HepG2 (cell line): ENCODE measurements at regions not wholly inside any gene's neighbourhood (a gene's known extent, or its start where the extent isn't known, plus 50 kb on each side); places are given as distances from the start of the nearest gene placed in this dataset.

Source experiments
- ATAC-seq: fragments of 200-7000 bp; cut with Tn5 transposase; 3 replicates; pipeline ENCODE4 v1.9.1; 2020; ENCODE audit warnings: mild to moderate bottlenecking, moderate library complexity
- BruUV-seq: library from RNA; stranded (reverse); fragments of 400-500 nt; replicated peaks from 2 replicates; lab custom pipeline; 2021; lab: Mats Ljungman, UMichigan
- CTCF ChIA-PET: fragments of 300-600 bp; formaldehyde crosslinking; extraction: SDS; loops from one replicate; lab custom pipeline; 2021; ENCODE audit warnings: low total read pairs, inconsistent platforms, low intra/inter-chr PET ratio; lab: Yijun Ruan, JAX
- POLR2A ChIA-PET: fragments of 350-600 bp; sonication (Branson Sonifier 250); formaldehyde crosslinking; loops from one replicate; lab custom pipeline; 2020; ENCODE audit warnings: antibody characterized with exemption, inconsistent platforms; lab: Yijun Ruan, JAX
- DNase-seq: peaks from one replicate; pipeline ENCODE4 v3.0.0-alpha.2; 2015; ENCODE audit warnings: low spot score
- FAIRE-seq: peaks from 3 replicates; lab custom pipeline; 2011; peaks lifted over from hg19 to GRCh38; lab: Jason Lieb, UNC
- H2AFZ ChIP-seq: one replicate; pipeline ENCODE4 v1.6.1; 2011; ENCODE audit warnings: low read length, inconsistent platforms
- H3K27ac ChIP-seq: fragments of 300-600 bp; 3 replicates; pipeline ENCODE4 v1.8.0; 2011; ENCODE audit warnings: mixed run types, mild to moderate bottlenecking, mixed read lengths, low read length, inconsistent platforms; ENCODE audit not compliant: insufficient read depth; ENCODE audit errors: extremely low read length
- H3K27me3 ChIP-seq, 2 experiments: fragments of 200-600 bp in 1 of 2; 2 replicates in 1 of 2; 3 replicates in 1 of 2; pipeline versions ENCODE4 v1.6.0 to v1.8.0; 2011; ENCODE audit warnings: low read length in 2 of 2, mild to moderate bottlenecking in 2 of 2, moderate library complexity in 2 of 2, inconsistent platforms in 1 of 2; ENCODE audit not compliant: insufficient read depth in 2 of 2, control insufficient read depth in 1 of 2
- H3K36me3 ChIP-seq, 2 experiments: fragments of 200-600 bp in 1 of 2; replicated peaks in 1 of 2; 2 replicates in 1 of 2; 3 replicates in 1 of 2; pipeline versions ENCODE4 v1.5.1 to v1.8.0; 2011; ENCODE audit warnings: low read length in 2 of 2, inconsistent platforms in 1 of 2; ENCODE audit not compliant: insufficient read depth in 2 of 2, control insufficient read depth in 1 of 2
- H3K4me1 ChIP-seq: 2 replicates; pipeline ENCODE4 v1.5.1; 2012; ENCODE audit warnings: low read length, inconsistent platforms; ENCODE audit not compliant: insufficient read depth
- H3K4me2 ChIP-seq: 2 replicates; pipeline ENCODE4 v1.6.0; 2011; ENCODE audit warnings: low read depth, low read length, inconsistent platforms
- H3K4me3 ChIP-seq, 3 experiments: fragments of 200-600 bp in 1 of 3; sonication (generic), shearing (Covaris generic) in 1 of 3; replicated peaks in 1 of 3; 2 replicates each; pipeline ENCODE4 v1.5.1; 2011 to 2016; ENCODE audit warnings: low read length in 3 of 3, inconsistent platforms in 2 of 3, low read depth in 2 of 3, mild to moderate bottlenecking in 2 of 3, control low read depth in 1 of 3, mixed read lengths in 1 of 3; ENCODE audit not compliant: insufficient read depth in 1 of 3
- H3K79me2 ChIP-seq: one replicate; pipeline ENCODE4 v1.6.1; 2011; ENCODE audit warnings: low read length, inconsistent platforms; ENCODE audit not compliant: insufficient read depth
- H3K9ac ChIP-seq: 2 replicates; pipeline ENCODE4 v1.6.0; 2011; ENCODE audit warnings: mild to moderate bottlenecking, low read depth, low read length, inconsistent platforms; ENCODE audit not compliant: insufficient read depth
- H3K9me3 ChIP-seq: 2 replicates; pipeline ENCODE4 v1.5.1; 2012; ENCODE audit warnings: mild to moderate bottlenecking, low read length
- H4K20me1 ChIP-seq: 2 replicates; pipeline ENCODE4 v1.6.0; 2011; ENCODE audit warnings: inconsistent platforms, mild to moderate bottlenecking, low read length, moderate library complexity; ENCODE audit not compliant: insufficient read depth
- ARNT2 ChIP-seq: sonication (generic); formaldehyde crosslinking; IDR thresholded peaks from 2 replicates; pipeline ENCODE4 v1.8.0; 2022; ENCODE audit warnings: mild to moderate bottlenecking, low read depth, missing genetic modification reagents, moderate library complexity
- ATF1 ChIP-seq: IDR thresholded peaks from 2 replicates; pipeline ENCODE4 v1.6.1; 2016; ENCODE audit warnings: mild to moderate bottlenecking, control low read depth
- CCAR2 ChIP-seq: fragments of 200-400 bp; formaldehyde crosslinking; optimal IDR thresholded peaks from 2 replicates; pipeline ENCODE3; 2018; ENCODE audit warnings: low read depth, mild to moderate bottlenecking, low read length, moderate library complexity
- FOXA3 ChIP-seq: IDR thresholded peaks from 2 replicates; pipeline ENCODE4 v1.6.1; 2016; ENCODE audit warnings: missing genetic modification reagents, missing compliant biosample characterization
- KIAA2018 ChIP-seq: sonication (generic); formaldehyde crosslinking; IDR thresholded peaks from 2 replicates; pipeline ENCODE4 v1.5.0; 2020; ENCODE audit warnings: mild to moderate bottlenecking, missing genetic modification reagents, borderline replicate concordance
- MAFK ChIP-seq, 2 experiments: IDR thresholded peaks in 1 of 2; conservative IDR thresholded peaks in 1 of 2; 2 replicates each; pipeline ENCODE4 v1.6.1; 2011; ENCODE audit warnings: improper control_type of control experiment in 2 of 2, low read length in 2 of 2
- MAZ ChIP-seq, 2 experiments: sonication (generic) in 1 of 2; formaldehyde crosslinking in 1 of 2; IDR thresholded peaks; 2 replicates each; pipeline versions ENCODE4 v1.5.0 to v1.6.1; 2012 to 2020; ENCODE audit warnings: low read depth in 2 of 2, mild to moderate bottlenecking in 2 of 2, borderline replicate concordance in 1 of 2, improper control_type of control experiment in 1 of 2, low read length in 1 of 2, missing genetic modification reagents in 1 of 2, moderate library complexity in 1 of 2
- NCOA2 ChIP-seq: sonication (generic); formaldehyde crosslinking; IDR thresholded peaks from 2 replicates; pipeline ENCODE4 v1.8.0; 2022; ENCODE audit warnings: inconsistent platforms
- PHF8 ChIP-seq: sonication (generic); formaldehyde crosslinking; IDR thresholded peaks from 2 replicates; pipeline ENCODE4 v1.5.0; 2020; ENCODE audit warnings: missing genetic modification reagents
- RELA ChIP-seq: sonication (generic); formaldehyde crosslinking; IDR thresholded peaks from 2 replicates; pipeline ENCODE4 v1.4.0; 2020; ENCODE audit warnings: missing genetic modification reagents
- THAP9 ChIP-seq: sonication (generic); formaldehyde crosslinking; IDR thresholded peaks from 2 replicates; pipeline ENCODE4; 2020; ENCODE audit warnings: missing genetic modification reagents, mild to moderate bottlenecking, borderline replicate concordance
- ZFP1 ChIP-seq: IDR thresholded peaks from 2 replicates; pipeline ENCODE4 v1.6.1; 2016
- ZIK1 ChIP-seq: sonication (generic); formaldehyde crosslinking; IDR thresholded peaks from 2 replicates; pipeline ENCODE4 v1.5.0; 2020; ENCODE audit warnings: mild to moderate bottlenecking, low read depth, missing genetic modification reagents, borderline replicate concordance
- ZNF431 ChIP-seq: sonication (generic); formaldehyde crosslinking; IDR thresholded peaks from 2 replicates; pipeline ENCODE4 v1.9.0; 2022; ENCODE audit warnings: missing genetic modification reagents, low read depth, mild to moderate bottlenecking, borderline replicate concordance
- ZNF446 ChIP-seq: sonication (generic); formaldehyde crosslinking; IDR thresholded peaks from 2 replicates; pipeline ENCODE4 v1.5.0; 2020; ENCODE audit warnings: mild to moderate bottlenecking, missing genetic modification reagents
- ZSCAN9 ChIP-seq: IDR thresholded peaks from 2 replicates; pipeline ENCODE4 v1.6.1; 2016; ENCODE audit warnings: borderline replicate concordance
- WGBS: methylation state at CpG from one replicate; pipeline ENCODE4 v1.1.6; 2017; ENCODE audit warnings: low lambda C conversion rate; 5-methylcytosine and 5-hydroxymethylcytosine counted together
- in situ Hi-C: cut with HindIII; loops from 2 replicates; pipeline ENCODE4 v1.10.0; 2017; ENCODE audit warnings: low pct_unique_long_range_greater_than_20kb; ENCODE audit not compliant: extremely low pct_ligation_motif_present
- intact Hi-C: fragments of 100-400 bp; cut with micrococcal nuclease; formaldehyde crosslinking; loops from one replicate; pipeline ENCODE4 v1.10.0; 2022; ENCODE audit not compliant: unreplicated experiment

DNA sequence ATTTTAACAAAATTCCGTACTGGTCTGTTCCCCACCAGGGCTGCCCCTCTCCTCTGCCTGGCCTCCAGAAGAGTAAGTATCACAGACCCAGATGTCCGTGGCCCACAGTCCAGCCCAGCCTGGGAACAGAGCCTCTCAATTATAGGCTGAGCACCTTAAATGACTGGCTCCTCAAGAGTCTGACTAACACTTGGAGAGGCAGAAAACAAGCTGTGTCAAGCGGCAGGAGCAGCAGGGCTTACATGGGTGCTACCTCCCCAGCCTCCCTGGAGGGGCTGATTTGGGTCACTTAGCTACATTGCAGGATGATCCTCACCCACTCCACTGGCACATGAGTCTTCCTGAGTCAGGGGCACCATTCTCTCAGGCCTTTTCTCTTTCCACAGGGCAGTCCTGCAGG is 209.7 kb downstream of the COPRS start:
- Histone ChIP-seq H3K9ac (no peak overlapping the region), H3K79me2 (no peaks in the 10 kb centered on the region), H3K27me3 (peaks cover 0 to 1% of the 10 kb centered on the region in 2 experiments; a peak in 2 of 5 replicates), H4K20me1 (no peaks in the 10 kb centered on the region), H3K4me2 (no peak overlapping the region), H3K9me3 (peaks cover 4% of the 10 kb centered on the region; the same call in 1 of the 2 replicates), H3K27ac (no peak overlapping the region), H3K4me1 (no peaks in the 10 kb centered on the region), H3K4me3 (no peak overlapping the region), H3K36me3 (no peaks in the 10 kb centered on the region), H2AFZ (no peak overlapping the region)
- POLR2A ChIA-PET = no interaction called here
- in situ Hi-C loops = no loop called here
- CTCF ChIA-PET = no interaction called here
- BruUV-seq = no TSS peak
- FAIRE-seq = no peak
- intact Hi-C loops = no loop called here
- no peak for ATAC-seq
- WGBS = 8% methylated on average over 3 of the region's 3 CpGs
- no peak for DNase-seq
- TF ChIP-seq MAZ (IDR thresholded peaks at IDR 0.05; ENCODE audit: borderline replicate concordance, low read depth, low read length) (no peak), MAZ (CRISPR knock-in tag; IDR thresholded peaks at IDR 0.05; ENCODE audit: low read depth) (no peak), KIAA2018 (no peak), MAFK (conservative IDR thresholded peaks at IDR 0.05 in 1 of 2, IDR thresholded peaks at IDR 0.05 in 1 of 2; ENCODE audit: low read length in 2 of 2) (no peak), ZSCAN9 (no peak), RELA (no peak), ATF1 (CRISPR knock-in tag) (no peak), PHF8 (CRISPR knock-in tag) (no peak), CCAR2 (no peak), FOXA3 (CRISPR knock-in tag) (no peak), NCOA2 (CRISPR knock-in tag) (no peak), ARNT2 (no peak), ZFP1 (CRISPR knock-in tag) (no peak), ZNF431 (CRISPR knock-in tag) (no peak), ZNF446 (CRISPR knock-in tag) (no peak), THAP9 (CRISPR knock-in tag) (no peak), ZIK1 (CRISPR knock-in tag) (no peak)
